NCI-H82 (cell line): ENCODE measurements at regions not wholly inside any gene's neighbourhood (a gene's known extent, or its start where the extent isn't known, plus 50 kb on each side); places are given as distances from the start of the nearest gene placed in this dataset.

ENCODE experiments used
- DNase-seq: peaks from one replicate; lab custom pipeline; 2025; lab: John Stamatoyannopoulos, UW

DNA sequence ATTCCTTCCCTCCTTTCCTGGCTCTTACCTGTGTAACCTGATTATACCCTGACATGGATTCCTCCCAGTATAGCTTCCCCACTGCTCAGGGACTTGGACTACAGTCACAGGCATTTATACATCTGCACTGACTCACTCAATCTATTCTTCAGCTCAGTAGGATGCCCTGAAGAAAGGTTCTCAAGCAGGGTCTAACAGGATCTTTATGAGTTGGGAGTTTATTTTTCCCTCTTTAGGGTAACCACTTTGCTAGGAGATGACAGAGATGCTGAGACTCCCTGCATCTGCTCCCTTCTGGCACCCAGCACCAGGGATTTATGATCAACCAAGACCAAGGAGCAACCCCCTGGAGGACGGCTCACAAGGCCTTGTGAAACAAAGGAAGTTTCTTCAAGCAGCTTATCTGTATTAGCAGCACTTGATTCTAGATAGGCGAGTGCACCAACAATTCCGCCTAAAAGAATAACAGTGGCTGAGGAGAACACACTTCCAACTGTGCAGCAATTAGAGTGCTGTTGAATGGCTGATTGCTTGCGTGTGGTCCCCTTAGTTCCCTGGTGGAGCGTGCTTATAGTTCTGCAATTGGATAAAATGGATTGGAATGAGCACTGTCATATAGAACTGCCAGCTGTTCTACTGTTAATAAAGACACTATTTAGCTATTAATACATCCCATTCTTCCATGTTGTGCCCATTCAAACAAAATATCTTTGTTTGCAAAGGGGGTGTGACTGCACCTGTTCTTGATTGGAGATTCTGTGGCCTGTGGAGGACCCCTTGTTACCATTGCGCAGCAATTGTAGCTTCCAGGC, 482.6 kb downstream of the ZNF608 start:
- DNase-seq: peak; percentile 21

DNA sequence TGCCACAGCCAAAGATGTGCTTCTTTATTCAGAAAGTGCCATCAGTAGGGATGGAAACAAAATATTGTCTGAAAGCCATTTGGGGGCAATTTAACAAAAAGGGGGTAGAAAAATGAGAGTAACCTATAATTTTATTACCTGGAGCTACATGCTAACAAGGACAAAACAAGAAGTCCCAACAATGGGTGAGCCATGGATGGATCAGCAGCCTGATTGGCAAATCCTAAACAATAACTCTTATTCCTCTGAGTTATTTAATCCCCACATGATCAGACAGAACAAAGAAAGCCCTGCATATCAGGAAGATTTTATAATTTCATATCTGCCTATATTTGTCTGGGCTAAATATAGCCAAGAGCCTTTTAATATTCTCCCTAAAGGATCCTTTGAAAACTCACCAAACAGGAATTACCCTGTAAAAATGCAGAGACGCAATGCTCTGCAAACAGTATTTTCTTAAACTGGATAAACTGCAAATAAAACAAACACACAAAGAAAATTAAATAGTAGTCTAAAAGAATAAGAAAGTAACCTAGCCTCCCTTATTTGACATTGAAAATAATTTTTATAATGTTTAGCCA, 483.4 kb downstream of the ZNF608 start:
- no peak for DNase-seq

DNA sequence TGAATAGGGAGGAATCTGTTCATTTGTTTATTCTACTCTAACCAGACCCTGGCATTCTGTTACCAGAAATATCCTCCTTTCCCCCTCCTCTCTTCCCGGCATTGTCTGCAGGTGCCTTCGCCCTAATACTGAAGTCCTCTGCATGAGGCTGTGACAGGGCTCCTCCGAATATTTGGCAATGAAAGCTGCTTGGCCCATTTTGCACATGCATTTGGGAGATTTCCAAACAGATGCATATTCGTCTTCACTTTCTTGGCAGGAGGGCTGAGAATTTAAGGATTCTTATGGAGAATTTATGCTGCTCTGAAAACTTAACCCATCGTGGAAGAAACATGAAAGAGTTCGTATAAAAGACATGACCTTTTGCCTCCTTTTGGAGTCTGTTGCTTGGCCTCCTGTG, 484.0 kb downstream of the ZNF608 start:
- DNase-seq: no peak

DNA sequence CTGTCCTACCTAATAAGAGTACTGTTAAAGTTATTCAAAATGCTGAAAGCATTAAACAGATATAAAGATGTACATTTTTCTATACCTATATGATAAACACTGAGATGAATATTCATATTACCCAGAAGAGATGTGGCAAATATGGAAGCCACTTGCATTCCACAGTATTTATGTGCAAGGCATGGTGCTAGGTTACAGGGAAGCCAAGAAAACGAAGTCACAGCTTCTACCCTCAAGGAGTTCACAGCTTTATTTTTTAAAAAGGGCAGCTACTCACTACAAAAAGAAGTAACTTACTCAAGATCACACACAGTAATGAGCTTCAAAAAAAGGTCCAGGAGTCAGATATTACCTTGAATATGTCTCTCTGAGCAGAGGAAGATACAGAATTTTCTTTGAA, 484.6 kb downstream of the ZNF608 start:
- no peak for DNase-seq

DNA sequence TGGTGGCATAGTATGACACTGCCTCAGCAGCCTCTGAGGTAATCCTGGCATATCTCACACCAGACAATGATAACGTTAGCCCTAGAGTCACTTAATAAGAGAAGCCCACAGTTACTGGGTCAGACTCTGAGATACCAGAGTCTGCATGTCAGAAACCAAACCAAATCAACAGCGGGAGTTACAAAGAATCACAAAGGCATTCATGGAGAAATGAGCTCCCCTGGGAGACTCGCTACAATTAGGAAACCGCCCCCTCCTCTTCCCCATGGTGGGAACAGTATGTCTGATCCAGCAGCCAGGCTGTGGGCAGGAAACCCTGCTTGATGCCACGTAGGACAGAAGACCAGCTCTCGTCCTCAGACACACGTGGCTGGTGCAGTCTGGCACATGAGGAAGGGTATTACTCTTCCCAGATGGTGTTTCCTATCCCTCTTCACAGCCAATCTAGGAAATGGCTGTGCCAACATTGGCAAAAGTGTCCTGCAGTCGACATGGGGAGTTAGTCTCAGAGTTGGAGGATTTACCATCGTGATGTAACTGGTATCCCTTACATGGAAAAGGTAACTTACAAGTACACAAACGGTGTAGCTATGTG, 485.4 kb downstream of the ZNF608 start:
- DNase-seq: no peak

DNA sequence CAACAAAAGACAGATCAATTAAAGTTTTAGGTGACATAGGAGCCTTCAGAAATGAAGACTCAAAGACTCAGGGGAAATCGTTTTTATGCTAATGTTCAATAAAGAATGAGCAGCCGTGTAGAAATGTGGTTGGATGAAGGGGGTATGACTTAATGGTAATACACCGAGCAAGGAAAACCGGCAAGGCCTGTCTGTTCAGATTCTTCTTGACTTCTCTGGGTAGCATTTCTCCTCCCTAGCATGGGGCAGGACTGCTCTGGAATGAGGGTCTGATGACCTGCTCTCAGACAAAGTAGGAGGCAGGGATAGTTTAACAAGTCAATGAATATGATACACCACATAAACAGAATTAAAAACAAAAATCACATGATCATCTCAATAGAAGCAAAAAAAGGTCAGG, 487.4 kb downstream of the ZNF608 start:
- DNase-seq: no peak

DNA sequence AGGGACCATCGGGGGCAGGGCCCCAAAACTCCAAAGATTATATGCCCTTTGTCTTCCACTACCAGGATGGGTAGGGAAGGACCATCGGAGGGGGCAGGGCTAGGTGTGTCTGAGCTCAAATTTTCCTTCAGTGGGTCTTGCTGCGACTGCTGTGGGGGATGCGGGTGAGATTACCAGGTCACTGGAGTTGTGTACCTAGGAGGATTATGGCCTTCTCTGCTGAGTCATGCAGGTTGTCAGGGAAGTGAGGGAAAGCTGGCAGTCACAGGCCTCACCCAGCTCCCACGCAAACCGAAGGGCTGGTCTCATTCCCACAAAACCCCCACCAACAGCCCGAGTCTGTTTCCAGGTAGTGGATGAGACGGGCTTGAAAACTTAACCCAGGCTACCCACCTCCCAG, 489.4 kb downstream of the ZNF608 start:
- DNase-seq: no peak

DNA sequence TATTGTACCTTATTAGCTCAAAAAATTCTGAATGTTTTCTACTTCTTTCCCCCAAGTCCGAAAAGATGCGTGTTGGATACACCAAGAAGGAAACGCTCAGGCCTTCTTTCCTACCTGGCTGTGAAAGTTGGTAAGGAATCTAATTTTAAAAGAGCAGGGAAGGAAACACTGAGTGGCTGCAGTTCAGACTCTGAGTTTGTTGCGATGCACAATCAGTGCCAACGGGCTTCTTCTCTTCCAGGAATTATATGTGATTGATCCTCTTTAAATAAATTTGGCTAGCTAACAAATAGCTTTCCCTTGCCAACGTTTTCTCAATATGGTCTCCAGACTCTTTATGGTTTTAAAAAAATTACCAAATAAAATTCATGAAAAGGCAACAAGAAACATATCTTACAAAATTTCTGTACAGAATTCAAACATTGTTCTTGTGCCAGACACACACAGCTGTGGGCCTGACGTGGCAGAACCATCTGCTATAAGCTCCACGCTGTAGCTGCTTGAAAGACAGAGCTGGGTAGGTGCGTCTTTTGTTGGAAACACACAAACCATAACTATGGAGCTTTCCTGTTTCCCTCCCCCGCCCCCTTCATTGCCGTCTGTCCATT, 493.1 kb downstream of the ZNF608 start:
- DNase-seq: no peak

DNA sequence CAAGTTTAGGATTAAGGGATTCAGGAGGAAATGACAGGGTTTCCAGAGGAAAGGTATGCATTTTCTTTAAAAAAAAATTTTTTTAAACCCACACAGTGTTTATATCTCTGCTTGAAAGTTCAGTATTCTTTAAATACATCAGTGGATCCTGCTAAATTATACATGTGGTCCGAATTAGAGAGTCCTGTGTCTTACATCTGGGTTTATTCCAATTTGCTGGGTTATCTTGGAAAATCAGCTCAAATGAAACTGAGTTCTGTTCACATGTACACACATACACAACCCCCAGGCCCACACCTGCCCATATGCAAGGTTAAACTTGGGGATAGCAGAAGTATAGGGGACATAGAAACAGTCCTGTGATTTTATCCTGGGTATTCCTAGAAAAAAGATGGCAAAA, 493.7 kb downstream of the ZNF608 start:
- no peak for DNase-seq

DNA sequence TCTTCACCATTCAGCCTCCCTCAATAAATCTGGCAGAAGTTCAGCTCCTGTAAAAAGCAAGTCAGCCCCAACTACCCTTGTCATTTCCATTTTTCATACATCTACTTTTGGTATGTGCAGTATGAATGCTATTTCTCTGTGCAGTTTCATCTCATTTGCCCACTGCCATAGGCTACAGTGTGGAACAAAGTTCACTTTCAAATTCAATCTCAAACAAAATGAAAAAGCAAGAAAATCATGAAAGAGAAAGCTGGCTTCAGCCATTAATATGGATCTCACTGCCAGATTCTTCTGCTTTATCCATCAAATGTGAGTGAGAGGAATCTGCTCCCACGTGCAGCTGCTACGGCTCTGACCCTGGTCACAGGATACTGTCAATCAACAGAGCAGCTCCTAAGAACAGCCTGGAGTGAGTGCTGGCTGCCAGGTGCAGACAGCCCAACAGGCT, 494.2 kb downstream of the ZNF608 start:
- peak; percentile 18 for DNase-seq

DNA sequence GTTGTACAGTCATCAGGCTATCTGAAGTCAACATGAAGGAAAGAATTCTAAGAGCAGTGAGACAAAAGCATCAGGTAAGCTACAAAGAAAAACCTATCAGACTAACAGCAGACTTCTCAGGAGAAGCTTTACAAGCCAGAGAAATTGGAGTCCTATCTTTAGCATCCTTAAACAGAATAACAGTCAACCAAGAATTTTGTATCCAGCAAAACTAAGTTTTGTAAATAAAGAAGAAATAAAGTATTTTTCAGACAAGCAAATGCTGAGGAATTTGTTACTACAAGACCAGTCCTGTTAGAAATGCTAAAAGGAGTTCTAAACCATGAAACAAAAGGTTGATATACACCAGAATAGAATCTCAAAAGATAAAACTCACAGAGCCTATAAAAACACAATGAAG, 501.2 kb downstream of the ZNF608 start:
- DNase-seq: no peak

DNA sequence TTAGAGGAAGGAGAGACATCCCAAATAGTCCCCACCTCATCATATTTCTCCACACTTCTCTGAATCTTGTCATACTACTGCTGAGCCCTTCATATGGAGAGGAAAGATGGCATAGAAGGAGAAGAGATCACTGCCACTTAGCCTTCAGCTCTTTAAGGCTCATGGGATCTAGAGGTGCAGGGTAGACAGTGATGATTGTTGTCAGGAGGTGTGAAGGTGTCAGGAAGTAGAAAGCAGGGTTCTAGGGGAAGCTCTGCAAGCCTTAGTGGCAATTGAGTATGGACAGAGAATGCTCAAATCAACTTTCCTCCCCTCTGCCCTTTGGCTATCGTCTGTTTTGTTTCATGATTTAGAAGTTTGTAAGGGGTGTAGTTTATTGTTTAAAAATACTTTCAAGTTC, 505.7 kb downstream of the ZNF608 start:
- DNase-seq: no peak

DNA sequence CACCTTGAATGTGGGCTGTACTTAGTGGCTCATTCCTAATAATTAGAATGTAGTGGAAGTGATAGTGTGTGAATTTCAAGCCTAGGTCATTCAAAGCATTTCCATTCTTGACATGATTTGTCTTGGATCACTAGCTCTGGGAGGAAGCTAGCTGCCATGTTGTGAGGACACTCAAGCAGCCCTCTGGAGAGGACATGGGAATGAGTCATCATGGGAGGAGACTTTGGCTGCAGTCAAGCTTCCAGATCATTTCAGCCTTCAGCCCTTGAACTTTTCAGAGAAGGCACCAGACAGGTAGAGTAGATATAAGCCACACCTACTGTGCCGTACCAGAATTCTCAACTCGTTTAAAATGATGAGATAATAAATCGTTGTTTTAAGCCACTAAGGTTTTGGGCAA, 506.9 kb downstream of the ZNF608 start:
- DNase-seq: no peak

DNA sequence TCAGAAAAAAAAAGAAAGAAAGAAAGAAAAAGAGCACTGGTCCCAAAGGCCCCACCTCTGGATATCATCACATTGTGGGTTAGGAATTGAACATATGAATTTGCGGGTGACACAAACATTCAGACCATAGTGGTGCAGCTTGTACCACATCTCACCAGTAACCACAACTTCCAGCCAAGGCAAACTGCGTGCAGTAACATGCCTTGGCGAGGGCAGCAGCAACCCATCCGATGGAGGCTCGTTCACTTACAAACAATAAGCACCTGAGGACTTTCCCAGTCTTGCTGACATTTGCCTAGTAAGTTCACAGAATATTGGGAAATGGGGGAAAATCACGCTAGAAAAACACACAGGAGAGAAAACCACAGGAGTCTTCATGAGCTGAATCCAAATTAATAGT, 508.1 kb downstream of the ZNF608 start:
- DNase-seq: no peak

DNA sequence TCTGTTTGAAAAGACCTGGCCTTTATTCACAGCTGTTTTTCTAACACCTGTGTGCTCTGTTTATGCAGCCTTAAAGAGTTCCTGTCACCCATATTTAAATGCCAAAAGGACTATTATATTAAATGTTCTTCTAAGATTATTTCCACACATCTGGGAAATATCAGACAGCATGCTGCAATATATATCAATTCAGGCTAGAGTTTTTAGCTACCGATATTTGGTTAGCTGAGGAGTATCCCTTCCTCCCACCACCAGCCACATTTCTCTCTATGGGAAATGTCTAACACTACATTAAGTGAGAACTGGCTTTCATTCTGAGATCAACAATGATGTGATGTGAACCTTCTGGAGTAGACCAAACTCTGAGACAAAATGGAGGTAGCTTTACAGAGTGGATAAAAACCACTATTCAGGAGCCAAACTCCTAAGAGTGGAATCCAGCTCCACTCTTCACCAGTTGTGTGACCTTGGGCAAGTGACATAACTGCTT, 509.2 kb downstream of the ZNF608 start:
- DNase-seq: no peak

DNA sequence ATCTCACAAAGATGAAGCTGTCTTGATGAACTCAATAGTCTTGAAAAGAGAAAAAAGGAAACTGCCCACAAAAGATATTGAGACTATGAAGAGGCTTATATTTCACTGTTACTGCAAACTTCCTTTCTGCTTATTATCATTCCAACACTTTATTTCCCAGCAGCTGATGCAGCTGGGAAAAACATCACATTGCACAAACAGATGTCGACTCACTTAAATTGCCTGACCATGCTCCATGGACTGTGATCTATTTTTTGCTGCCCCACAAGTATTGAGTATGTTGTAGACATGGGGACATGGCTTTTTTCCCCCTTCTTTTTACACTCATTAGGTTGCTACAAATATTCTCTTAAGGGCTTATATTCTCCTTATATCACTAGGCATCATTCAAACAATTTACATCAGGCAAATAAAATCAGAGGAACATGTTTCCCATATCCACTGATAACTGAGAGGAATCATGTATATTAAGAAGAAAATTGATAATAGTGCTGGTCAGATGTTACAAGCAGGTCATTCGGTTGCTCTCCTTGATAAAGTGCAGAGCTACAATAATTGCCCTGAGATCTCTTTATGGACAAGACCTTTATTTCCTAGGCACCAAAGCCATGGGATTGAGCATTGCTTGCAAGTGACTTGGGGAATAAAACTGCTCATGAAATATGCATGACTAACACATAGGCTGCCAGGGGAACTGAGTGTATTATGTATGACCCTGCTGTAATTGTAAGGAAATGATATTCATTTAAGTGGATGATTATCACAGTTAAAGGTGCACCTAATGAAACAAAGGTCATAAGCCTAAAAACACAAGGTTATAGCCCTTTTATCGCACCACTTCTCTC, 509.9 kb downstream of the ZNF608 start:
- no peak for DNase-seq

DNA sequence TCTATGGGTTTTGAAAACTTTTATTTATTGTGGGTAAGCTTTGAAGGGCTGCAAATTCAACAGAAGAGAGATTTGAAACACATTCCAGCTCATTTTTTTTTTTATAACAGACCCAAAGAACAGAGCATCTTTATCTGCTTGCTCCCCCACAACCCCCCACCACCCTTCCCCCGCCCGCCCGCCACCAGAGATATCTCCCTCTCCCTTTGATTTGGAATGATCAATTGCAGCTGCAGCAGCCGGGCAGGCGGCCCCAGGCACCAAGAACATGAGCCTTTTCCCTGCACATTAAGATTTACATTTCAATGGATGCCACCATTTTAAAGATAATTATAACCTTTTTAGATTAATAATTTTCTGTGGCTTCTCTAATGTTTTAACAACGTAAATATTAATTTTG, 510.9 kb downstream of the ZNF608 start:
- no peak for DNase-seq

DNA sequence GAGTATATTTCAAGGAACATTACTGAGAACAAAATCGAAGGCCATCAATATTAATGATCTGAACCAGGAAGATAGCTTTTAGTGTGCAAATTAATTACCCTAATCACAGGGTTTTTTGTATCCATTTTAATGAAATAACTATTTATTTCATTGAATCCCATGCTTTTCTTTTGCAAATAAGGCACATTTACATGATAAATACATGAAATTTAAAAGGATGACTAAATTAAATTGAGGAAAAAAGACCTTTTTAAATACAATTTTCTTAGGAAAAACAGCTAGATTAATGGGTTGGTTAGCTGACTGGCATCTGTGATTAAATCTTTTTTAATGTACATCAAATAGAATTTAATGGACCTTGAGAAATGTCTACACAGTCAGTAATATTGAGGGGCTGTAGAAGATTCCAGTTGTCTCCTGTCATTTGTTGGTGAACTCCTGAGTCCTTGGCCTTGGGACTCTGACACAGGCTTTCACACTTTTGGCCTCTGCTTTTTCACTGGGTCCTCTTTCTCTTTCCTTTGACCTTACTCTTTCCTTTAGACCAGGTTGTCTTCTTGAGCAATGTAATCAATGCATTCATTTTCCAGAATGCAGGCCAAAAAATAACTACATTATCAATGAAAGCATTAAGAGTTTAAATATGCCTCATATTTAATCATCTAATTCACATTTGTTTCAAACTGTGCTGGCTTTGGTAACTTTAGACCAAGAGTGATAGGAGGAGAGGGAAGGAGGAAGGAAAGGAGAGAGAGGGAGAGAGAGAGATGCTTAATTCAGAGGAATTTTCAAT, 511.5 kb downstream of the ZNF608 start:
- no peak for DNase-seq

DNA sequence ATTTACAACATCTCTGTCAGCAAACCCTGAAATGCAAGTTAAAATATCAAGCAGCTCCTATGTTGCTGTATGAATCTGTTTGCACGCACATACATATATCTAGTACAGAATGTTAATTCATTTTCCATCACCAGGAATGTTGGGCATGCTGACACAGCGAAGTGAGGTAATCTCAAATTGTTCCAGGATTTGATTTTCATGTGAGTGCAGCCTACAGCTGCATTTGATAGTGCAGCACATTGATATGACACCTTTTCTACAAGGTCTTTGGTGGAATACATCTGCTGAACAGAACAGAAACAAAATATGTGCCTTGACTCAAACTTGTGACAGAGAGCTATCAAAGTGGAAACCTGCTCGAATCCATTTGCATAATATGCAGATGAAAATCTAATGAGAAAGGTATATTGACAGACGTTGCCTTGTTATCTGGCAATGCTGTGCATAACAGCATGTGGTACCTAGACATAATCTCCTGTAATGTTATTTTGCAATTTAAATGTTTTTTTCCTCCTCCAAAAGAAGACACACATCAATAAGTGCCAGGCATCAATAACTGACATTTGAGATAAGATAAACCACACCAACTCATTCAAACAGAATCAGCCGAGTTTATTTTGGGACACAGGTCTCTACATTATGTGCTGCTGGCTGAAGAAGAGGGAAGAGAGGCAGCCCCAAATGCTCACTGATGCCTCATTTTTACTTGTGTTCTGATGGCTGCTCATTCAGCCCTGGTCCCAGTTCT, 512.2 kb downstream of the ZNF608 start:
- no peak for DNase-seq

DNA sequence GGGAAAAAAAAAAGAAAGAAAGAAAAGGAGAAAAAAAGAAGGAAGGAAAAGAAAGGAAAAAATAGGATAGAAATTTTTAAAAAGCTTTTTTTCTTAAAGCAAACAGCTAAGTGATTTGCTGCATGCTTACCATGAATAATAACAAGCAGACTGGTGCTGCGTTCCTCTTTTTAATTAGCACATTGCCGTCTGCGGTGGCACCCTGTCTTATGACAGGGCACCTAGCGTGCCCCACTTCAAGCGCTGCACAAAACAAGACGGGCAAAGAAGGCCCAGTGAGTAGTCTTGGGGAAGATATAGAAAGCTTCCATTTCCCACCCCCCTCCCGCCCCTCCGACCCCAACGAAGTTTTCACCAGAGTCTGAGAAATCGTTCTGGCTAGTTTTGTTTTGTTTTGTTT, 513.9 kb downstream of the ZNF608 start:
- no peak for DNase-seq
